Testis (tissue), 2 donors: ENCODE measurements at regions not wholly inside any gene's neighbourhood (a gene's known extent, or its start where the extent isn't known, plus 50 kb on each side); places are given as distances from the start of the nearest gene placed in this dataset.

Source experiments
- DNase-seq: peaks from one replicate; pipeline ENCODE4 v3.0.0-alpha.2; 2019
- H3K27ac ChIP-seq, 2 donors: fragments of 200-600 bp; sonication (generic); one replicate each; pipeline ENCODE4 v1.5.1; 2019
- H3K27me3 ChIP-seq: fragments of 200-600 bp; sonication (generic); one replicate; pipeline ENCODE4 v1.5.1; 2019
- H3K36me3 ChIP-seq: fragments of 200-600 bp; sonication (generic); one replicate; pipeline ENCODE4 v1.5.1; 2017; ENCODE audit warnings: low read depth; ENCODE audit errors: missing control alignments
- H3K4me1 ChIP-seq: fragments of 200-600 bp; sonication (generic); one replicate; pipeline ENCODE4 v1.5.1; 2019
- H3K4me3 ChIP-seq, 2 donors: fragments of 200-600 bp; sonication (generic); one replicate each; pipeline ENCODE4 v1.5.1; 2017 to 2019
- H3K9me3 ChIP-seq: fragments of 200-600 bp; sonication (generic); one replicate; pipeline ENCODE4 v1.5.1; 2017
- CTCF ChIP-seq, 3 experiments: fragments of 450-650 bp in 2 of 3; fragments of 200-600 bp in 1 of 3; sonication (generic) in 1 of 3; IDR thresholded peaks; one replicate each; pipeline ENCODE4 v1.5.1; 2016 to 2019; ENCODE audit warnings: antibody characterized with exemption in 3 of 3, mild to moderate bottlenecking in 2 of 3, moderate library complexity in 1 of 3
- POLR2A ChIP-seq: fragments of 450-650 bp; IDR thresholded peaks from one replicate; pipeline ENCODE4 v1.6.1; 2017; ENCODE audit warnings: antibody characterized with exemption, mild to moderate bottlenecking, moderate library complexity
- WGBS, 2 donors: methylation state at CpG; one replicate each; pipeline ENCODE4 v1.1.5; 2018; 5-methylcytosine and 5-hydroxymethylcytosine counted together
- intact Hi-C: fragments of 100-400 bp; cut with DNase I; formaldehyde crosslinking; loops from one replicate; pipeline ENCODE4 v1.15.1; 2023; ENCODE audit warnings: low total_unique reads

- Histone ChIP-seq H3K4me3 (no peak overlapping the region), H3K27ac (no peak overlapping the region), H3K9me3 (no peaks in the 10 kb centered on the region), H3K4me1 (no peaks in the 10 kb centered on the region), H3K27me3 (no peaks in the 10 kb centered on the region), H3K36me3 (no peaks in the 10 kb centered on the region)
- DNase-seq: no peak
- TF ChIP-seq CTCF (IDR thresholded peaks at IDR 0.05) (no peak), POLR2A (no peak)
- 92 to 95% methylated on average over 1 of the region's 1 CpG for WGBS, 2 donors
- intact Hi-C loops: no loop called here
Measured at GRCh38 chr4:144289667-144290428, 149.3 kb upstream of the GYPA start.

GRCh38 chr4:144291164-144291563 lies 150.6 kb upstream of the GYPA start:
- Histone ChIP-seq H3K4me3 (no peak overlapping the region), H3K9me3 (no peaks in the 10 kb centered on the region), H3K27me3 (no peaks in the 10 kb centered on the region), H3K36me3 (no peaks in the 10 kb centered on the region), H3K27ac (no peak overlapping the region), H3K4me1 (no peaks in the 10 kb centered on the region)
- DNase-seq: no peak
- 79 to 84% methylated on average over 4 of the region's 4 CpGs for WGBS, 2 donors
- intact Hi-C loops: no loop called here
- no peak for TF ChIP-seq POLR2A
- TF ChIP-seq CTCF (IDR thresholded peaks at IDR 0.05): no peak

- Histone ChIP-seq H3K9me3 (no peaks in the 10 kb centered on the region), H3K4me1 (no peaks in the 10 kb centered on the region), H3K4me3 (no peak overlapping the region), H3K36me3 (no peaks in the 10 kb centered on the region), H3K27me3 (no peaks in the 10 kb centered on the region), H3K27ac (no peak overlapping the region)
- intact Hi-C loops: no loop called here
- no peak for DNase-seq
- WGBS, 2 donors: 84 to 94% methylated on average over 1 of the region's 1 CpG
- TF ChIP-seq CTCF (IDR thresholded peaks at IDR 0.05) (no peak), POLR2A (no peak)
Measured at GRCh38 chr4:144294211-144294610, 153.7 kb upstream of the GYPA start.

GRCh38 chr4:144295286-144295995 lies 154.9 kb upstream of the GYPA start:
- no peak for DNase-seq
- Histone ChIP-seq H3K4me1 (no peaks in the 10 kb centered on the region), H3K4me3 (no peak overlapping the region), H3K27me3 (no peaks in the 10 kb centered on the region), H3K36me3 (no peaks in the 10 kb centered on the region), H3K27ac (no peak overlapping the region), H3K9me3 (no peaks in the 10 kb centered on the region)
- intact Hi-C loops: no loop called here
- TF ChIP-seq POLR2A (no peak), CTCF (IDR thresholded peaks at IDR 0.05) (no peak)
- WGBS, 2 donors: 83 to 88% methylated on average over 8 of the region's 8 CpGs

- TF ChIP-seq CTCF (IDR thresholded peaks at IDR 0.05): no peak
- TF ChIP-seq POLR2A: no peak
- no peaks in the 10 kb centered on the region for H3K27me3 ChIP-seq
- intact Hi-C loops: no loop called here
- DNase-seq: no peak
- H3K9me3 ChIP-seq: no peaks in the 10 kb centered on the region
- H3K4me3 ChIP-seq: no peak overlapping the region
- no peak overlapping the region for H3K27ac ChIP-seq
- no peaks in the 10 kb centered on the region for H3K36me3 ChIP-seq
- no peaks in the 10 kb centered on the region for H3K4me1 ChIP-seq
- WGBS, 2 donors: 89 to 95% methylated on average over 2 of the region's 2 CpGs
Measured at GRCh38 chr4:144296941-144297340, 156.4 kb upstream of the GYPA start.
